SKM-1 (cell line): ENCODE measurements at regions not wholly inside any gene's neighbourhood (a gene's known extent, or its start where the extent isn't known, plus 50 kb on each side); places are given as distances from the start of the nearest gene placed in this dataset.
"Not testable (repeated sequence)": the region's sequence is repeated elsewhere in the genome, so short reads cannot be mapped to it uniquely, and the experiment has no call there.

Source experiments
- DNase-seq: peaks from one replicate; lab custom pipeline; 2025; ENCODE audit not compliant: unreplicated experiment; lab: John Stamatoyannopoulos, UW

DNA sequence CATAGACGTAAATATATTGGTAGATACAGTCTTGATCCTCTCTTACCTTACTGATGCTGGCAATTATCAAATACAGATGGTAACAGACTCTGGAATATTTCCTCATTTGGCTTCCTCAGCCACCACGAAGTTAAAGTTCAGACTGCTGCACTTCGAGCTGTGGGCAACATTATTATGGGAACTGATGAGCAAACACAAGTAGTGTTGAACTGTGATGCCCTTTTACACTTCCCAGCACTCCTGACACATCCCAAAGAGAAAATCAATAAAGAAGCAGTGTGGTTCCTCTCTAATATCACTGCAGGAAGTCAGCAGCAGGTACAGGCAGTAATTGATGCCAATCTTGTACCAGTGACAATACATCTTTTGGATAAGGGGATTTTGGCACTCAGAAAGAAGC is 162.7 kb upstream of the NT5E start:
- DNase-seq, result no peak

DNA sequence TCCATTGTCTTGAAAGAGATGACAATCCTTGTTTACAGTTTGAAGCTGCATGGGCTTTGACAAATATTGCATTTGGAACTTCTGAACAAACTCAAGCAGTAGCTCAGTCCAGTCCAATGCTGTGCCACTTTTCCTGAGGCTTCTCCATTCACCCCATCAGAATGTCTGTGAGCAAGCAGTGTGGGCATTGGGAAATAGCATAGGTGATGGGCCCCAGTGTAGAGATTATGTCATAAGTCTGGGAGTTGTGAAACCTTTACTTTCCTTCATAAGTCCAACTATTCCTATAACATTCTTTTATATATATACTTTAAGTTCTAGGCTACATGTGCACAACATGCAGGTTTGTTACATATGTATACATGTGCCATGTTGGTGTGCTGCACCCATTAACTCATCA is 163.4 kb upstream of the NT5E start:
- not testable (repeated sequence) for DNase-seq

- no peak for DNase-seq
Observed at GRCh38 chr6:85285934-85286333, 163.9 kb upstream of the NT5E start.

GRCh38 chr6:85285114-85285513 is 164.8 kb upstream of the NT5E start:
- no peak for DNase-seq

GRCh38 chr6:85283436-85283835 is 166.4 kb upstream of the NT5E start:
- no peak for DNase-seq

GRCh38 chr6:85278466-85279035 is 171.3 kb upstream of the NT5E start:
- DNase-seq, result no peak

DNA sequence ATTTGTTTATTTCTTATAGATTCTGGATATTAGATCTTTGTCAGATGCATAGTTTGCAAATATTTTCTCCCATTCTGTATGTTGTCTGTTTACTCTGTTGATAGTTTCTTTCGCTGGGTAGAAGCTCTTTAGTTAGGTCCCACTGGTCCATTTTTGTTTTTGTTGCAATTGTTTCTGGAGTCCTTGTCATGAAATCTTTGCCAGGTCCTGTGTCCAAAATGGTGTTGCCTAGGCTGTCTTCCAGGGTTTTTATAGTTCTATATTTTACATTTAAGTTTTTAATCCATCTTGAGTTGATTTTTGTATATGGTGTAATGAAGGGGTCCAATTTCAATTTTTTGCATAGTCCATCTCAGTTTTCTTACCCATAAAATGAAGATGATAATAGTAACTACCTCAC is 173.9 kb upstream of the NT5E start:
- DNase-seq, result not testable (repeated sequence)

DNA sequence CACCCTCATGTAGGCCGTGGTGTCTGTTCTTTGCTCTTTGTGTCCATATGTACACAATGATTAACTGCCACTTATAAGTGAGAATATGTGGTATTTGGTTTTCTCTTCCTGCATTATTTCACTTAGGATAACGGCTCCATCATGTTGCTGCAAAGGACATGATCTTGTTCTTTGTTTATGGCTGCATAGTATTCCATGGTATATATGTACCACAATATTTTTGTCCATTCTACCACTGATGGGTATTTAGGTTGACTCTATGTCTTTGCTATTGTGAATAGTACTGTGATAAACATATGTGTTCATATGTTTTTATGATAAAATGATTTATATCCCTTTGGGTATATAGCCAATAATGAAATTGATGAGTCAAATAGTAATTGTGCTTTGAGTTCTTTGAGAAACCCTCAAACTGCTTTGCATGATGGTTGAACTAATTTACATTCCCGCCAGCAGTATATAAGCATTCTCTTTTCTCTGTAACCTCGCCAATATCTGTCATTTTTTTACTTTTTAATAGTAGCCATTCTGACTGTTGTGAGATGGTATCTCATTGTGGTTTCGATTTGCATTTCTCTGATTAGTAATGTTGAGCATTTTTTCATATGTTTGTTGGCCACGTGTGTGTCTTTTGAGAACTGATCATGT is 174.4 kb upstream of the NT5E start:
- DNase-seq, result no peak

DNA sequence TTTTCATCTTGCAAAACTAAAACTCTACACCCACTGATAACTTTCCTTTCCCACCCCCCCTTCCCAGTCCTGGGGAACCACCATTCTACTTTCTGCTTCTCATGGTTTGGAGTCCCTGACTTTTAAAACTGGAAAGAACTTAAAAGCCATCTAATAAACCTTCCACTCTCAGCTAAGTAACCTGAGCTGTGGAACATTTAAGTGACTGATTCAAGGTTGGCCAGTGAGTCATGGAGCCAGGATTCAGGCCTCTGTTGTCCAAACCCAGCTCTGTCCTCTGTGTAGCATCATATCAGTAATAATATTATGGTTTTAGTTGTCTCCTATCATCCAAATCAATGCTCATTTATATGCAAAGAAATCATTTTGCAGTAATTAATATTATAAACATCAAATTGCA is 176.0 kb upstream of the NT5E start:
- DNase-seq, result no peak

DNA sequence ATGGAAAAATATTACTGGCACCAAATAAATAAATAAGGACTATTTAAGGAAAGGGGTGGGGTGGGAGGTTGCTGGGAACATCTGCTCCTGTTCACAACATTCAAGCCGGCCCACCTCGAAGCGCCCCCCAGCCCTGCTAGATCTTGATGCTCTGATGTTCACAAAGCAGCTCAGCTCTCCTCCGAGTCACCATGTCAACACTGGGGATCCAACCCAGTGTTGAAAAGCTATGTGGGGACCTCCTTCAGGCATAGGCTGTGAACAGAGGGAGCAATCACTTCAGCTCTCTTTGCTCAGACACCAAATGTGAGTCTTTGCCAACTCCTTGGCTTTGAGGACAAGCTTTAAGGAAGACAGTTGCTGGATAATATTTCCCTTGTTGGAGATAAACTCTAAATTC is 176.8 kb upstream of the NT5E start:
- no peak for DNase-seq

- no peak for DNase-seq
Observed at GRCh38 chr6:85272592-85272991, 177.3 kb upstream of the NT5E start.

DNA sequence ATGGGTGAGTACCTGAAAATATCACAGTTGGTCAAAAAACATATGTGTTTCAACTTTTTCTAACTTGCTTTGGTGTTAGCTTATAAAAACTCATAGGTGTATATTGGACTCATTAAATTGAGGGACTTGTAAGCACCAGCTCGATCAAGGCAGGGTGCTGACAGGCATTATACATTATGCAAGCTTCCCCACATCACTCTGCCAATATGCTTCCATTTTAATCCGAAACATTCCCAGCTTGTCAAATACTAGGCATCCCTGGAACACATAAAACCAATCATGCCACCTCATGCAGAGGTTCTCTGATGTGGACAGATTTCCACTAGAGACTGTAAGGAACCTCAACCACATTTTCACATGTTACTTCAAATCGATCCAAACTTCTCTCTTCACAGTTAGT is 187.3 kb upstream of the NT5E start:
- no peak for DNase-seq

GRCh38 chr6:85261271-85261670 is 188.6 kb upstream of the NT5E start:
- no peak for DNase-seq

GRCh38 chr6:85255661-85256060 is 194.2 kb upstream of the NT5E start:
- no peak for DNase-seq

DNA sequence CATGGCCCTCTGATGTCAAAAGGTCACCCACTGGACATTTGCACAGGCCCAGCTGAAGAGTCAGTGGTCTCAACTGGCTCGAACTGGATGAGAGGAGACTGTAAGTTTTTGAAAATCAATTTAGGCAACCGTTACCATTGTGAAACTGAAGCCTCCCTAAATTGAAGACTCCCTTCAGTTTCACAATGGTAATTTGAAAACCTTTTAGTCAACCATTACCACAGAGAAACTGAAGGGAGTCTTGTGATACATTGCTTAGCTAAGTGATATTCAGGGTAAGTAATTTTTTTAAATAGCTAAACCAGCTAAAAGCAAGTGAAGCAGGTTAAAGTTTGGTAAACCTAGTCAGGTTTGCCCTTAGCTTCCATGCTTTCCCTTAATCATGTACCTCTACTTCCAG is 197.3 kb upstream of the NT5E start:
- no peak for DNase-seq

GRCh38 chr6:85252085-85252484 is 197.8 kb upstream of the NT5E start:
- DNase-seq, result no peak

DNA sequence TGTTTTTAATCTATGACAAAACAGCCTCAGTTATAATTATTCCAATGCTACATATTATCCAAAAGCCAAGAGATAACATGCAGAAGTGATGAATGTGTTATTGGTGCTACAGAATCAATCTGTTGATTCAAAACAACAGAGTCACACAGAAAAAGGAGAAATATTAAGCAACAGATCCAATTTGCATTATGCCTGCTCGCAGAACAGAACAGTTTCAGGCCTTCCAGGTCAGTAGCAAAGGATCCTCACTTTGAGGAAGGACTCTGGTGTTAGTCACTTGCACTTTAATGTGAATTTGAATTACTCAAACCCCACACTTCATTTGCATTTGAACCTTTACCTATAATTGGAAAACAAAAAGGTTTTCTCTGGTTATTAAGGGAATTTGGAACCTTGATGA is 198.6 kb upstream of the NT5E start:
- no peak for DNase-seq

GRCh38 chr6:85250586-85251220 is 199.2 kb upstream of the NT5E start:
- no peak for DNase-seq

DNA sequence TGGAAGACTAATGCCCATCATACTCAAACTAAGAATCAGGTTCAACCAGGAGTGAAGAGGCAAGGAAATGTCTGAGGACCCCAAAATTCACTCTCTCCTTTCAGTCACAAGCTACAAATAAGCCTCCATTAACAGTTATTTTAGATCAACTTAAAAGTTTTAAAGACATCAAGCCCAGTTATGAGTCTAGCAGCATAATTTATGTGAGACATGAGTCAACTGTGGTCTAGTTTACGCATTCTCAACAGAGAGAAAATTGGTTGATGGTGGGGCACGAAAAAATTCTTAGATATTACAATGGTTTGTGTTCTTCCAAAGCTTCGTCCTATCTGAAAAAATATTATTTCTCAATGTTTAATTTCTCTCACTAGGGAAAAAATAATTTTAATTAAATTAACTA is 204.9 kb upstream of the NT5E start:
- DNase-seq, result no peak

- no peak for DNase-seq
Observed at GRCh38 chr6:85241498-85242052, 208.3 kb upstream of the NT5E start.

- no peak for DNase-seq
Observed at GRCh38 chr6:85240787-85241385, 209.0 kb upstream of the NT5E start.

GRCh38 chr6:85237478-85237877 is 212.4 kb upstream of the NT5E start:
- DNase-seq, result no peak
